ENCODE measurements at regions not wholly inside any gene's neighbourhood (a gene's known extent, or its start where the extent isn't known, plus 50 kb on each side); places are given as distances from the start of the nearest gene placed in this dataset.

DNA sequence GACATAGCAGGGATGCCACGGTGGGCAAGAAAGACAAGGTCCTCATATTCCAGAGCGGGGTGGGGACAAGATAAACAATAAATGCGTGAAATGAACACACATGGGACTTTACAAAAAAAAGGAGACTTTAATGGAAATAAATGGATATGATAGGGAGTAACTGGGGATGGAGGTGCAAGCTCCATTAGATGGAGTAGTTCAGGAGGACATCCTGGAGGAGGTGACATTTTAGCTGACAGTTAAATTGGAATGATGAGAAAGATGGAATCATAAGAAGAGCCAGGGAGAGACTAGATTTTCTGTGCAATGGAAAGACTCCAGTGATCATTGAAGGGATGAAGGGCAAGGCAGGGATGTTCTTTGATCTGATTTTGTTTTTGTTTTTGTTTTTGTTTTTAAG, 83.6 kb upstream of the MYL10 start:
- DNase-seq = no peak

DNA sequence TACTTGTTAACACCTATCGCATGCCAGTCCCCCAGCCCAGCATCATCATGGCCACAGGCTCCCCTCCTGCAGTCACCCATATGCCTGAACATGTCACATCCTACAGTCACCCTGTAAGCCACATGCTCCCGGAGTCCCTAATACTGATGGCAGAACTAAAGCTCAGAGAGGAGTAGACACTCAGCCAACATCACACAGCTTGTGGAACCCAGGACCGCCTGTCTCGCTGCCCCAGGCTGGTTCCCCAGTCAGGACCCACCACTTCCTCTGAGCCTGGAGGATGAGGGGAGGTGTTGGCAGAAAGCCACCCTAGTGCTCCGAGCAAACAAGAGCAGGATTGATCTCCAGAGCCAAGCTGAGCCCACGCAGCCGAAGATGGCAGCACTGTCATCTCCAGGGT, 85.0 kb upstream of the MYL10 start:
- no peak for DNase-seq

- DNase-seq = peak; percentile 98
Observed at GRCh38 chr7:101717628-101718357, 88.7 kb upstream of the MYL10 start.

DNA sequence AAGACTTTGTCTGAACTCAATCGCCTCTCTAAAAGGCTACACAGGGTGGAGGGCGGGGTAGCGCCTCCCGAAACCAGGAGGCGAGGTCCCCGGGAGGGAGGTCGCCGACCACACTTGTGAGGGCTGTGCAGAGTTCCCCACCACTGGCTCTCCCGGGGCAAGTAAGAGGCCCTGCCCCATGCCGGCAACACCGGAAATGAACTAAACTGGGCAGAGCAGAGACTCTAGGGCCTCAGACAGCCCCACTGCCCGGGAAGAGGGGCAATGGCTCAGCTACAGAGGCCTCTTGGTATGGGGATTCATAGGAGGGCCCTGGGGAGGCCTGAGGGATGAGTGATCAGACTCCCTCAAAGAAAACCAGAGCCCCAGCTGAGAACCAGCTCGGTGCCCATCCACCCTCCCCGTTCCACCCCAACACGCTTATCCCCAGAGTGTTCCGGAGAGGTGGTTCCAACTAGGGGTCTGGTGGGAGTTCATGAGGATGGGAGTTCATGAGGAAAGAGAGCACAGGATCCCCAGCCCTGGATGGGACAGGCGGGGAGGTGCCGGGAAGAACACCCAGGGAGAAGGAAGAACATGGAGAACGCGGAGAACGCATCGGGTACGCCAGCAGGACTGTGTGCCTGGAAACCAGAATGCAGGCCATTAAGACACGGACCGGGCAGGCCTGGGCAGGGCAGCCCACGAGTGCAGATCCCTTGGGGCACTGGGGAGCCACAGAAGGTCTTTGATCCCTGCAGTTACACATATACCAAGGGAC, 89.4 kb upstream of the MYL10 start:
- DNase-seq = peak; percentile 75

DNA sequence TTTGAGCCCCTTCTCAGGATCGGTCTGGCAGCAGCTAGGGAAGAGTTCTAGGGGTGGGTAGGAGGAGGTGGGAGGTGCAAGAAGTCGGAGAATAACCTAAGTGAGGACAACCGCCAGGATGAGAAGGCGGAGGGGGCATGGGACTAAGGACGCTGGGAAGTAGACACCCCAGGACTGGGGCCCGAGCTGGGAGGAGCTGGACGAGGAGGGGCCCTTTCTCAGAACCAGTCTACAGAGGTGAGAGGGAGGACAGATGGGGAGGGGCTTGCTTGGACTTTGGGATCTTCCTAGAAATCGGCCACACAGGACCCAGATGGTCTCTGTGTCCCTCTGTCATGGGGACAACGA, 90.0 kb upstream of the MYL10 start:
- no peak for DNase-seq

GRCh38 chr7:101720324-101720723, 91.2 kb upstream of the MYL10 start:
- no peak for DNase-seq

GRCh38 chr7:101722247-101722646, 93.2 kb upstream of the MYL10 start:
- no peak for DNase-seq

GRCh38 chr7:101723835-101724234, 93.6 kb upstream of the CUX1 start:
- no peak for DNase-seq

DNA sequence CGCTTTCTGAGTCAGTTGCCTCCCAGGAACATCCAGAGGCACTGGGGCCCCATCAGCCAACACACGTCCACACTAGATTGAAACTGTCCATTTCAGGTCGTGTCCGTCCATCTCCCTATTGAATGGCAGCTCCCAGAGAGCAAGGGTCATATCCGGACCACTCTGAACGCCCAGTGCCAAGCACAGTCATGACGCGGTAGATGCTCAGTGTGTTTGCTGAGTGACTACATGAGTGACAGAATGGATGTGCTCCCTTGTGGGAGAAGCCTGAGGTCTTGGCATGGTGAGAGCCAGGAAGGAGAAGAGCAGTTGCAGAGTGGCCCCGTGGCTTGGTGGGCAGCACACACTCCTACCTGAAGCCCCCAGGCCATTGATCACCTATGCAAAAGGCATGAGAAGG, 92.5 kb upstream of the CUX1 start:
- DNase-seq = no peak

- DNase-seq = no peak
Observed at GRCh38 chr7:101725921-101726320, 91.5 kb upstream of the CUX1 start.

DNA sequence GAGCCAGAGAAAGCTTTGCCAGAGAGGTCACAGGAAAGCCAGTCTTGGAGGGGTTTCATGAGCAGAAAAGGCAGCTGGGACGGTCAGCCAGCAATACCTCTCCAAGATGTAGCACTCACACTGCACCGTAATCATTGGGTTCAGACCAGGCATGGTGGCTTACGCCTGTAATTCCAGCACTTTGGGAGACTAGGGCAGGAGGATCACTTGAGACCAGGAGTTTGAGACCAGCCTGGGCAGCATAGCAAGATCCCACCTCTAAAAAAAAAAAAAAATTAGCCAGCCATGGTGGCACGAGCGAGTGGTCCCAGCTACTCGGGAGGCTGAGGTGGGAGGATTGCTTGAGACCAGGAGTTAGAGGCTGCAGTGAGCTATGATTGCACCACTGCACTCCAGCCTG, 90.2 kb upstream of the CUX1 start:
- no peak for DNase-seq

- DNase-seq = no peak
Observed at GRCh38 chr7:101728128-101728527, 89.3 kb upstream of the CUX1 start.

DNA sequence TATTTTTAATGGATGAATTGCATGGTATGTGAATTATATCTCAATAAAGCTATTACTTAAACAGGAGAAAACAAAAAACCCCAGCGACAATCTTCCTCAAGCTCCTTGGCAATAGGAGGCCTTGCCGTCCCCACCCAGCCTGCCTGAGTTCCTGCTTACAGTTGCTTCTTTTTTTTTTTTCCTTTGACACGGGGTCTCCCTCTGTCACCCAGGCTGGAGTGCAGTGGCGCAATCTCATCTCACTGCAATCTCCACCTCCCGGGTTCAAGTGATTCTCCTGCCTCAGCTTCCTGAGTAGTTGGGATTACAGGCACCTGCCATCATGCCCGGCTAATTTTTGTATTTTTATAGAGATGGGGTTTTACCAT, 88.6 kb upstream of the CUX1 start:
- DNase-seq = peak; percentile 68

- peak; percentile 66 for DNase-seq
Observed at GRCh38 chr7:101729241-101729883, 88.1 kb upstream of the CUX1 start.

- DNase-seq = no peak
Observed at GRCh38 chr7:101731502-101732084, 85.8 kb upstream of the CUX1 start.

DNA sequence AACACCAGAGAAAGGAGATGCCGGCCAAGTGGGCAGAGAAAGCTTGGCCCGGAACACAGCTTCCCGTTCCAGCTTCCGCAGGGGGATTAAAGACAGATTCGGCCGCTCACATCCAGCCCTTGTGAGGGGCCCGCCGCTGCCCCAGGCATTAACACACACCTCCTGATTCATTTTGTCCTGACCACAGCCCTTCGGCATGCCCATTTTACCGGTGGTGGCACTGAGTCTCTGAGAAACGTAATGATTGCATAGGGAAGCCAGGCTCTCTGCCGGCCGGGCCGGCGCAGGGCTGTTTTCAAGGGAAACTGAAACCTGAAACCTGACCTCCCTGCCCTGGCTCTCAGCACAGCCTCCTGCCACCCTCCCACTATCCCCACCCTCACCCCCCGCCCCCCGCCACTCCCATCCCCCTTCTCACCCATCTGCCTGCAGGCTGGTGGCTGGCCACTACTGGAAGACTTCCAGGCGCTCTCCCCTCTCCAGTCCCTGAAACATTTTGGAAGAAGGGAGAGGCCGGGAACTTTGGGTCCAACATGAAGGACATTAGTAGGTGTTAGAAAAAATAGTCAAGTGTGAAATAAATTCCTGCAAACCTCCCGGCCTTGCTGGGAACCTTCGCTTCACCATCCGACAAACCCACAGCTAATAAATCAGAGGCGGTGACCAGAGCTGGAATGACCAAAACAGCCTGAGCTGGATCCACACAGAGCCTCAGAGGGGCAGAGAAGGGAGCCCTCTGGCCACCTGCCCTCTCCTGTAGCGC, 83.5 kb upstream of the CUX1 start:
- DNase-seq = peak; percentile 76

GRCh38 chr7:101736084-101736483, 81.3 kb upstream of the CUX1 start:
- DNase-seq = no peak

- no peak for DNase-seq
Observed at GRCh38 chr7:101739775-101740398, 77.5 kb upstream of the CUX1 start.

DNA sequence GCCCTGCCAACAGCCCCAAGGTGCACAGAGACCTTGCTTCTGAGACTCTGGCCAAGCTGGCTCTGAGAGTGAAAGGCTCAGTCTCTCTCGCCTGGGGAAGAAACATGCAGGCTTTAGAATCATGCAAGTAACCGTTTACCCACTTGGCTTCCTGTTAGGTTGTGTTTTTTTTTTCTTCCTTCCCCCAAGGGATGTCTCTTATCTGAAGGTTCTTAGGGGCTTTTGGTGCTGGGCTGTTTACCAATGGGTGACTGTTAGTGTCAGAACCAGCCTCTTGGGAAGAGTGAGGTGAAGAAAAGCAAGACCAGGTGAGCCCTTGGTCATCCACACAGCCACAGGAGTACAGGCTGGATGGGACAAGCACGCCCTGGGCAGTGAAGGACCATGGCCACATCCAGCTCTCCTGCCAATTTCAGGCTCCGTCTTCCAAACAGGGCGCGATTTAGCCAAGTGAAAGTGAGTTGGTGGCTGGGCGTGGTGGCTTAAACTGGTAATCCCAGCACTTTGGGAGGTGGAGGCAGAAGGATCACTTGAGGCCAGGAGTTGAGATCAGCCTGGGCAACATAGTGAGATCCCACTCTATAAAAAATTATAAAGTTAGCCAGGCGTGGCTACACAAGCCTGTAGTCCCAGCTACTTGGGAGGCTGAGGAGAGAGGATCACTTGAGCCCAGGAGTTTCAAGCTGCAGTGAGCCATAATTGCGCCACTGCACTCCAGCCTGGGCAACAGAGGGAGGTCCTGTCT, 76.3 kb upstream of the CUX1 start:
- DNase-seq = no peak

DNA sequence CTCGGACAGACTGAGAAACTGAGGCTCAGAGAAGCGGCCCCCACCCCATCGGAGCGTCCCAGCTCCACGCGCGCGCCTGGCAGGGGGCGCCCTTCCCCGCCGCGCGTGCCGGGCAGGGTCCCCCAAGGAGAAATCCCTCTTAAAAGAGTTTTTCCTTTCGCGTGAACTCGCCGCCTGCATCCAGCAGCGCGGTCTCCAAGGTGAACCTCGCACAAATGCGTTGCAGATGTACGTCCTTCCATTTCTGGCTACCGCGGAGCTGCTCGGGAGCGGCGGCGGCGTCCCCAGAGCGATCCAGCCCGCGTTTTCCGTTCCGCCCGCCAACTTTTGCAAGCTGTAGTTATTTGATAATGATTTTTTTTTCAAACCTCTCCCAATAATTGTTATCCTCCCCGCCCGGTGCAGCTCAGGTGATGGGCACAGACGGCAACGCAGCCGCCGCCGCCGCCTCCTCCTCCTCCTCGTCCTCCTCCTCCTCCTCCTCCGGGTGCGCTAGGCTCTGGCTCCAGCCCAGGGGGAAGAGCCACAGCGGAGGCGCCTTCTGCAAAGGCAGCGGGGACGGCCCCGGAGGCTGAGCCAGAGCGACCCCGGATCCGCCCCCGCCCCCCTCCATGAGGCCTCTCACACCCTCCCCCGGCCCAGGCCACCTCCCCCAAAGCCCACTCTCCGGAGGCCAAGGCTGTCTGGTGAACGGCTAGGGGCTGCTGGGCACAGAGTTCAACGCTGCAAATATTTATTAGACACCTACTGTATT, 74.0 kb upstream of the CUX1 start:
- peak; percentile 57 for DNase-seq

- DNase-seq = no peak
Observed at GRCh38 chr7:101743995-101744360, 73.4 kb upstream of the CUX1 start.
